ENCODE measurements at regions not wholly inside any gene's neighbourhood (a gene's known extent, or its start where the extent isn't known, plus 50 kb on each side); places are given as distances from the start of the nearest gene placed in this dataset.
"Not testable (repeated sequence)": the region's sequence is repeated elsewhere in the genome, so short reads cannot be mapped to it uniquely, and the experiment has no call there.

DNA sequence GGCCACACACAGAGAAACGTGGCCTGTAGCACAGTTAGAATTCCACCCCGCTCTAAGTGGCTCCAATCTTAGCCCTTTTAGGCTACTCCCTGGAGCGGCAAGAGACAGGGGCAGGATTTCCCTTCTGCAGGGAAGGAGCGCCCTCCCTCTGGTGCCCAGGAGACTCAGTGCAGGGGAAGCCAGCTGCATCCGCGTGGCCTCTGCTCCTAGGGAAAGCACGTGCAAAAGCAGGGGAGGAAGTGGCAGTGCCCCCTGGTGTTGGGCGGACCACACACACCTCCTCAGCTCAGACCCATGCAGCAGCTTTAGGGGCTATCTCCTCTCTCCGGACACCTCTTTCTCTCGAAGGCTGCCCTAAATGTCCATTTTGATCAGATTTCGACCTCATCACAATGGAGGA, 50.0 kb downstream of the SPRING1 start:
- DNase-seq: peak; percentile 18

GRCh38 chr12:116684891-116685290, 53.0 kb downstream of the SPRING1 start:
- DNase-seq: no peak

- DNase-seq: no peak
Observed at GRCh38 chr12:116677202-116677661, 60.6 kb downstream of the SPRING1 start.

GRCh38 chr12:116675339-116676107, 62.3 kb downstream of the SPRING1 start:
- no peak for DNase-seq

DNA sequence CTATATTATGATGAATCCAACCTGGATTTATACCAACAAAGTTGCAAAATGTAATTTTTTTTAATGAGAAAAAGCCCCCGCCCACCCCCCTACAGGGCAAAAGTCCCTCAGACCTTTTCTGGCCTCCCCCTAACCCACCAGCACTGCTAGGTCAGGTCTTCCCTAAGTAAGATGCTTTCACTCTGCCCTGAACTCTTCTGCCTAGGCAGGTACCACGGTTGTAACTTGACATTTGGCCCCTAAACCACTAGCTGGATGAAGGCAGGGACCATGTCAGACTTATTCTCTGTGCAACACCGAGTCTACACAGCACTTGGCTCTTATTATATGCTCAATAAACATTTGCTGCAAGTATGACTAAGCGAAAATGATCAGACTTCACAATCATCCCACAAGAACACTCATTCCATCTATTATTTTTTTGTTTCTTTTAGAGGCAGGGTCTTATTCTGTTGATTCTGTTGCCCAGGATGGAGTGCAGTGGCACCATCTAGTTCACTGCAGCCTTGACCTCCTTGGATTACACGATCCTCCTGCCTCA, 63.2 kb downstream of the SPRING1 start:
- no peak for DNase-seq

GRCh38 chr12:116673681-116674111, 64.2 kb downstream of the SPRING1 start:
- no peak for DNase-seq

DNA sequence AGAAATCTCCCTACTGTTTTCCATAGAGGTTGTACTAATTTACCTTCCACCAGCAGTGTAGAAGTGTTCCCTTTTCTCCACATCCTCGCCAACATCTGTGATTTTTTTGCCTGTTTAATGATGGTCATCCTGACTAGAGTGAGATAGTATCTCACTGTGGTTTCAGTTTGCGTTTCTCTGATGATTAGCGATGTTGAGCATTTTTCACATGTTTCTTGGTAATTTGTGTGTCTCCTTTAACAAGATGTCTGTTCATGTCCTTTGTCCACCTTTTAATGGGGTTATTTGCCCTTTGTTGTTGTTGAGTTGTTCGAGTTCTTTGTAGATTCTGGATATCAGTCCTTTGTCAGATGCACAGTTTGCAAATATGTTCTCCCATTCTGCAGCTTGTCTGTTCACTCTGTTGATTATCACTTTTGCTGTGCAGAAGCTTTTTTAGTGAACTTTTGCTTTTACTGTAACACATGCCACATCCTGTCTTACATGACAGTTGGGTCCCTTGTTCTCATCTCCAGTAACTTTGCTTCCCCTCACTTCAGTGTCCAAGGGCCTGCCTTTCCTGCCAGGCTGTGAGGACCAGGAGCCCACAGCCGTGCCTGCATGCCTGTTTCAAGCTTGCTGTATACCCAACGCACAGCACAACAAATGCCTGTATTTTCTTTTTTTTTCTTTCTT, 64.9 kb downstream of the SPRING1 start:
- DNase-seq: peak; percentile 25

- DNase-seq: no peak
Observed at GRCh38 chr12:116672010-116672409, 65.9 kb downstream of the SPRING1 start.

GRCh38 chr12:116670859-116671258, 67.0 kb downstream of the SPRING1 start:
- DNase-seq: no peak

DNA sequence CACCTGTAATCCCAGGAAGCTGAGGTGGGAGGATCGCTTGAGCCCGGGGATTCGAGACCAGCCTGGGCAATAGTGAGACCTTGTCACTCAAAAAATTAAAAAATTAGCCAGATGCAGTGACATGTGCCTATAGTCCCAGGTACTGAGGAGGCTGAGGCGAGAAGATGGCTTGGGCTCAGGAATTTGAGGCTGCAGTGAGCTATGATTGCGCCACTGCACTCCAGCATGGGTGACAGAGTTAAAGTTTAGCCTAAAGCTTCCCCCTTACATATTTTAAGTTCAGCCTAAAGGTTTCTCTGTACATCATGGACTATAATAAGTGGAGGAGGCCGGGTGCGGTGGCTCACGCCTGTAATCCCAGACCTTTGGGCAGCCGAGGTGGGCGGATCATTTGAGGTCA, 70.1 kb downstream of the SPRING1 start:
- DNase-seq: no peak

- DNase-seq: not testable (repeated sequence)
Observed at GRCh38 chr12:116666829-116667228, 71.0 kb downstream of the SPRING1 start.

DNA sequence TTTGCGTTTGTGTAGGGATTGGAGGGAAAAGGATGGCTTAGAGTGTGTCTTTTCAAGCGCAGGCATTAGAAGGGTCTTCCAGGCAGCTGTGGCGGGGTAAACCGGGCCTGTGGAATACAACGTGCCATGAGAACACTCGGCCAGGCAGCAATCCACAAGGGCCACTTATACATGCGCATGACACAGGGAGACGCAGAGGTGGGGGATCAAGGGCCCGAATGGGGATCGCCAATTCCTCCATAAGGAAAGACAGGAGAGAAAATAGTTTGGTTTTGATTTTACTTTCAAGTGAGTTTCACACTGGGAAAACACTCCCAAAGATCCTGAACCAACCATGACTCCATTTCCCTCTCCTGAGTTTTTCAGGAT, 71.6 kb downstream of the SPRING1 start:
- no peak for DNase-seq

GRCh38 chr12:116665666-116666304, 72.1 kb downstream of the SPRING1 start:
- no peak for DNase-seq

- no peak for DNase-seq
Observed at GRCh38 chr12:116664085-116664484, 73.8 kb downstream of the SPRING1 start.

DNA sequence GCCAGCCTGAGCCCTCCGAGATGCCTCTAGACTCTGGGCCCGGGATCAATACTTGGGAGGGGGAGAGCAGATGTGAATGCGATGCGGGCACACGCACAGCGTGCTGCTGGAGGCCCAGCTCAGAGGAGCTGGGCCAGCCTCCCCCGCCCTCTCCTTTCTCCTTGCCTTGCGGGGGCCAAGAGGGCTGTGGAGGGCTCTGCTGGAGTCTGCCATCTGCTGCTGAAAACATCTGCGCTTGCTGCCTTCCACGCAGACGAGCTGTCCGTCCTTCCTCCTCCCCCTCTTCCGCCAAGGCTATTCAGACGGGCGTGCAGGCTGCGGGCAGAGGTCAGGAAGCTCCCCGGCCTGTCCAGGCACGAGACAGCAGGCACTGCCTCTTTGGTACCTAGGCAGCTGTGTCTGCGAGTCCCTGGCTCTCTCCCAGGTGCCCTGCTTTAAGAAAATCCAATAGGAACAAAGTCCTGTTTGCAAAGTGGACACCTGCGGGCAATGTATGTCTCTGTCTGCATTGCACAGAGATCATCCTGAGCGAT, 75.2 kb downstream of the SPRING1 start:
- DNase-seq: no peak

DNA sequence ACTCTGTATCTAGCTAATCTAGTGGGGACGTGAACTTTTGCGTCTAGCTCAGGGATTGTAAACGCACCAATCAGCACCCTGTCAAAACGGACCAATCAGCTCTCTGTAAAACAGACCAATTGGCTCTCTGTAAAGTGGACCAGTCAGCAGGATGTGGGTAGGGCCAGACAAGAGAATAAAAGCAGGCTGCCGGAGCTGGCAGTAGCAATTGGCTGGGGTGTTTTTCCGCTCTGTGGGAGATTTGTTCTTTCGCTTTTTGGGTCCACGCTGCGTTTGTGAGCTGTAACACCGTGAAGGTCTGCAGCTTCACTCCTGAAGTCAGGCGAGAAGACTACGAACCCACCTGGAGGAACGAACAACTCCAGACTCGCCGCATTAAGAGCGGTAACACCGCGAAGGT, 76.5 kb downstream of the SPRING1 start:
- no peak for DNase-seq

DNA sequence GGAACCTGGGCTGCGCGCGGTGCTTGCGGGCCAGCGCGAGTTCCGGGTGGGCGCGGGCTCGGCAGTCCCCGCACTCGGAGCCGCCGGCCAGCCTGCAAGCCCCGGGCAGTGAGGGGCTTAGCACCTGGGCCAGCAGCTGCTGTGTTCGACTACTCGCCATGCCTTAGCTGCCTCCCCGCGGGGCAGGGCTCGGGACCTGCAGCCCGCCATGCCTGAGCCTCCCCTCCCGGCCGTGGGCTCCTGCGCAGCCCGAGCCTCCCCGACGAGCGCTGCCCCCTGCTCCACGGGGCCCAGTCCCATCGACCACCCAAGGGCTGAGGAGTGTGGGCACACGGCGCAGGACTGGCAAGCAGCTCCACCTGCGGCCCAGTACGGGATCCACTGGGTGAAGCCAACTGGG, 77.1 kb downstream of the SPRING1 start:
- not testable (repeated sequence) for DNase-seq

DNA sequence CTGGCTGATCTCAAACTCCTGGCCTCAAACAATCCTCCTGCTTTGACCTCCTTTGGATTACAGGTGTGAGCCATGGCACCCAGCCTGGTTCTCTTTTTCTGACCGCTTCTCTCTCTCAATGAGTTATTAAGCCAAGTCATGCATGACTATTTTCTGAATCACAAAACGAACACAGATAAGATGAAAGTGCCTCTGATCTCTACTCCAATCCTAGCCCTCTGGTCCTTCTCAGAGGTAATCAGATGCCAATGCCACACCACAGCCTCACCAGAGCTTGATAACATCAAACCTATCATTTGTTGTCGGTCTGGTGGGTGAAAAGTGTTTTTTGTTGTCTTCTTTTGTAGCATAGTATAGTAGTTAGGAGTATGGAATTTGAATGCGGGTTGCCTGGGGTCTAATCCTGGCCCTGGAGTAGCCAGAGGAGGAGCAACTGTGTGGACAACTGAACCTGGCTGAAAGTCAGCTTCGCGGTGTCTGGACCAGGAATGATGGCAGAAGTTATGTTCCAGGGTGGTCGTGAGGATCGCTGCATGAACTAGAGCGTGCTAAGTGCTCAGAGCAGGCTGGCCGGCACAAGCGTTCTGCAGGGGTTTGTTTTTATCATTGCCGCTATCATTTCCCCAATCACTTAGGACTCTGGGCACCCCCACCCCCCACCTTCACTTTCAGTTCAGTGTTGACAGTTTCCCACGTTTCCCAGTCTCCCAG, 77.9 kb downstream of the SPRING1 start:
- DNase-seq: no peak

GRCh38 chr12:116657921-116658495, 79.9 kb downstream of the SPRING1 start:
- DNase-seq: no peak

GRCh38 chr12:116656306-116656705, 81.6 kb downstream of the SPRING1 start:
- DNase-seq: no peak

DNA sequence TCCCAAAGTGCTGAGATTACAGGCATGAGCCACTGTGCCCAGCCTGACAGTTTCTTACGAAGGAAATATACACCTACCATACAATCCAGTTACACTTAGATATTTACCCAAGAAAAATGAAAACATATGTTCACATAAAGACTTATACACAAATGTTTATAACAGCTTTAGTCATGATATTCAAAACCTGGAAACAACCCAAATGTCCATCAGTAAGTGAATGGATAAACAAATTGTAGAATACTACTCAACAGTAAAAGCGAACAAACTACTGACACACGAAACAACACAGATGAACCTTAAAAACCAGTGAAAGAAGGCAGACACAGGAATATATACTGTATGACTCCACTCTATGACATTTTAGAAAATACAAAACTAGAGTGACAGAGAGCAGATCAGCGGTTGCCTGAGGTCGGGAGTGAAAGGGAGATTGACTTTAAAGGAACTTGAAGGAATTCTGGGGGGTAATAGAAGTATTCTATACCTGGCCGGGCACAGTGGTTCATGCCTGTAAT, 83.6 kb downstream of the SPRING1 start:
- DNase-seq: no peak

DNA sequence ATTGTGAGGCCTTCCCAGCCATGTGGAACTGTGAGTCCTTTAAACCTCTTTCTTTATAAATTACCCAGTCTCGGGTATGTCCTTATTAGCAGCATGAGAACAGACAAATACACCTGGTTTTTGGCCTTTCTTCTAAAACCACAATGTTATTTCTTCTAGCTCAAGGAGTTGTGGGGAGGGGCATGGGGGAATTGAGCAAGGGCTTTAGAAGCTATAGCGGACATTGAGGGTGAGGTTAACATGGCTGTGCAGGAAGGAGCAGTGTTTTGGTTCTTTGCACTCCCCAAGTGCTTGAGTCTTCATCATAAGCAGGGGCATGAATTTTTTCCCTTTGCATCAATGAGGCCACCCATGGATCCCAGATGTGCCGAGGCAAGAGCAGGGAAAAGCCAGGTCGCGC, 86.8 kb downstream of the SPRING1 start:
- DNase-seq: no peak

Data from CD4-positive, alpha-beta T cell treated with Interleukin-17A for 1 hour (primary cell).